Stimulated activated CD4-positive, alpha-beta T cell treated with anti-CD3 and anti-CD28 coated beads, Interleukin-12 subunit alpha, Interleukin-12 subunit beta, amount 100 ng/mL, for 4 hours (primary cell): ENCODE measurements at regions not wholly inside any gene's neighbourhood (a gene's known extent, or its start where the extent isn't known, plus 50 kb on each side); places are given as distances from the start of the nearest gene placed in this dataset.

Experiments used
- DNase-seq: peaks from one replicate; pipeline ENCODE4 v3.0.0-alpha.2; 2020

GRCh38 chr10:120387326-120387725 is 69.7 kb upstream of the PLPP4 start:
- no peak for DNase-seq

- no peak for DNase-seq
Measured at GRCh38 chr10:120392245-120392644, 64.8 kb upstream of the PLPP4 start.

- DNase-seq: no peak
Measured at GRCh38 chr10:120392671-120393079, 64.4 kb upstream of the PLPP4 start.

GRCh38 chr10:120394446-120394845 is 62.6 kb upstream of the PLPP4 start:
- no peak for DNase-seq

- no peak for DNase-seq
Measured at GRCh38 chr10:120396228-120396627, 60.8 kb upstream of the PLPP4 start.

- DNase-seq: no peak
Measured at GRCh38 chr10:120398180-120398579, 58.8 kb upstream of the PLPP4 start.

GRCh38 chr10:120400601-120401000 is 56.4 kb upstream of the PLPP4 start:
- no peak for DNase-seq

GRCh38 chr10:120402147-120402766 is 54.8 kb upstream of the PLPP4 start:
- DNase-seq: no peak

GRCh38 chr10:120403109-120403508 is 53.9 kb upstream of the PLPP4 start:
- no peak for DNase-seq

GRCh38 chr10:120406376-120406775 is 50.7 kb upstream of the PLPP4 start:
- DNase-seq: no peak
